ENCODE measurements at regions not wholly inside any gene's neighbourhood (a gene's known extent, or its start where the extent isn't known, plus 50 kb on each side); places are given as distances from the start of the nearest gene placed in this dataset.
"Not testable (repeated sequence)": the region's sequence is repeated elsewhere in the genome, so short reads cannot be mapped to it uniquely, and the experiment has no call there.

- TF ChIP-seq CTCF (IDR thresholded peaks at IDR 0.05) = no peak
- no peak for TF ChIP-seq EZH2 (IDR thresholded peaks at IDR 0.05; ENCODE audit: borderline replicate concordance, insufficient read depth, low read depth, low read length, poor library complexity, severe bottlenecking)
- intact Hi-C loops (cut with micrococcal nuclease) = no loop called here
Measured at GRCh38 chr5:153372425-153373129, 117.9 kb upstream of the GRIA1 start.

GRCh38 chr5:153373130-153373498 is 117.4 kb upstream of the GRIA1 start:
- TF ChIP-seq EZH2 (IDR thresholded peaks at IDR 0.05; ENCODE audit: borderline replicate concordance, insufficient read depth, low read depth, low read length, poor library complexity, severe bottlenecking) (no peak), CTCF (IDR thresholded peaks at IDR 0.05) (no peak)
- H3K4me1 ChIP-seq (ENCODE audit: control insufficient read depth in 2 of 2, insufficient read depth in 2 of 2, low read length in 2 of 2) = no peaks in the 10 kb centered on the region
- DNase-seq (no peak), ATAC-seq (ENCODE audit: low read depth) (no peak)
- no peak overlapping the region for H3K4me2 ChIP-seq (replicated peaks; ENCODE audit: low read depth, low read length, poor library complexity, severe bottlenecking)
- intact Hi-C loops (cut with micrococcal nuclease) = no loop called here
- no peaks in the 10 kb centered on the region for H4K20me1 ChIP-seq (ENCODE audit: control insufficient read depth, insufficient read depth, low read length, poor library complexity, severe bottlenecking)
- no peak overlapping the region for H3K4me3 ChIP-seq (ENCODE audit: control extremely low read depth in 1 of 5, extremely low read depth in 1 of 5, insufficient read depth in 1 of 5, low read depth in 2 of 5, low read length in 4 of 5)
- POLR2A ChIA-PET = no interaction called here
- 100% methylated on average over 1 of the region's 4 CpGs for WGBS (ENCODE audit: insufficient coverage)
- peaks cover 2% of the 10 kb centered on the region for H3K9me3 Mint-ChIP-seq (ENCODE audit: insufficient read depth)
- no peaks in the 10 kb centered on the region for H3K4me1 Mint-ChIP-seq
- no peaks in the 10 kb centered on the region for H3K36me3 ChIP-seq (replicated peaks in 1 of 2; ENCODE audit: control extremely low read depth in 1 of 2, control insufficient read depth in 1 of 2, extremely low read depth in 1 of 2, insufficient read depth in 2 of 2, low read length in 1 of 2)
- H3K27ac ChIP-seq (ENCODE audit: low read length in 2 of 2) = no peak overlapping the region
- no peak overlapping the region for H2AFZ ChIP-seq (ENCODE audit: insufficient read depth, low read depth, low read length, poor library complexity, severe bottlenecking)
- no peaks in the 10 kb centered on the region for H3K27me3 ChIP-seq (replicated peaks in 1 of 4; ENCODE audit: control extremely low read depth in 1 of 4, control insufficient read depth in 3 of 4, insufficient read depth in 4 of 4, low read length in 3 of 4)
- no peak overlapping the region for H3K9ac ChIP-seq (ENCODE audit: low read length)
- no peaks in the 10 kb centered on the region for H3K9me3 ChIP-seq (ENCODE audit: control extremely low read depth in 1 of 3, control insufficient read depth in 2 of 3, insufficient read depth in 1 of 3, low read length in 2 of 3)
- CTCF ChIA-PET = no interaction called here
- H3K4me3 Mint-ChIP-seq = no peak overlapping the region
- H3K27ac Mint-ChIP-seq = no peak overlapping the region
- H3K27me3 Mint-ChIP-seq = no peaks in the 10 kb centered on the region
- H3K79me2 ChIP-seq (ENCODE audit: control insufficient read depth, insufficient read depth, low read length) = no peaks in the 10 kb centered on the region

More at GRCh38 chr5:153372425-153373129, 117.9 kb upstream of the GRIA1 start:
- no peak overlapping the region for H2AFZ ChIP-seq (ENCODE audit: insufficient read depth, low read depth, low read length, poor library complexity, severe bottlenecking)
- H3K79me2 ChIP-seq (ENCODE audit: control insufficient read depth, insufficient read depth, low read length) = no peaks in the 10 kb centered on the region
- H3K9ac ChIP-seq (ENCODE audit: low read length) = no peak overlapping the region
- Mint-ChIP-seq H3K27me3 (no peaks in the 10 kb centered on the region), H3K4me1 (no peaks in the 10 kb centered on the region), H3K9me3 (ENCODE audit: insufficient read depth) (peaks cover 2% of the 10 kb centered on the region), H3K4me3 (no peak overlapping the region), H3K27ac (no peak overlapping the region)
- H3K36me3 ChIP-seq (replicated peaks in 1 of 2; ENCODE audit: control extremely low read depth in 1 of 2, control insufficient read depth in 1 of 2, extremely low read depth in 1 of 2, insufficient read depth in 2 of 2, low read length in 1 of 2) = no peaks in the 10 kb centered on the region
- H3K27ac ChIP-seq (ENCODE audit: low read length in 2 of 2) = no peak overlapping the region
- H3K9me3 ChIP-seq (ENCODE audit: control extremely low read depth in 1 of 3, control insufficient read depth in 2 of 3, insufficient read depth in 1 of 3, low read length in 2 of 3) = no peaks in the 10 kb centered on the region
- H3K4me3 ChIP-seq (ENCODE audit: control extremely low read depth in 1 of 5, extremely low read depth in 1 of 5, insufficient read depth in 1 of 5, low read depth in 2 of 5, low read length in 4 of 5) = no peak overlapping the region
- ChIA-PET CTCF (no interaction called here), POLR2A (no interaction called here)
- no peaks in the 10 kb centered on the region for H4K20me1 ChIP-seq (ENCODE audit: control insufficient read depth, insufficient read depth, low read length, poor library complexity, severe bottlenecking)
- no peaks in the 10 kb centered on the region for H3K4me1 ChIP-seq (ENCODE audit: control insufficient read depth in 2 of 2, insufficient read depth in 2 of 2, low read length in 2 of 2)
- no peaks in the 10 kb centered on the region for H3K27me3 ChIP-seq (replicated peaks in 1 of 4; ENCODE audit: control extremely low read depth in 1 of 4, control insufficient read depth in 3 of 4, insufficient read depth in 4 of 4, low read length in 3 of 4)
- DNase-seq (no peak), ATAC-seq (ENCODE audit: low read depth) (no peak)
- no peak overlapping the region for H3K4me2 ChIP-seq (replicated peaks; ENCODE audit: low read depth, low read length, poor library complexity, severe bottlenecking)
- 94% methylated on average over 2 of the region's 6 CpGs for WGBS (ENCODE audit: insufficient coverage)

- H3K79me2 ChIP-seq (ENCODE audit: control insufficient read depth, insufficient read depth, low read length); H3K27ac ChIP-seq (ENCODE audit: low read length in 2 of 2); H3K4me1 ChIP-seq (ENCODE audit: control insufficient read depth in 2 of 2, insufficient read depth in 2 of 2, low read length in 2 of 2); H3K4me3 ChIP-seq (ENCODE audit: control extremely low read depth in 1 of 5, extremely low read depth in 1 of 5, insufficient read depth in 1 of 5, low read depth in 2 of 5, low read length in 4 of 5); ATAC-seq (ENCODE audit: low read depth); H3K9me3 Mint-ChIP-seq (ENCODE audit: insufficient read depth); DNase-seq; H3K27ac Mint-ChIP-seq; H3K27me3 Mint-ChIP-seq; H3K9me3 ChIP-seq (ENCODE audit: control extremely low read depth in 1 of 3, control insufficient read depth in 2 of 3, insufficient read depth in 1 of 3, low read length in 2 of 3); CTCF ChIA-PET; intact Hi-C loops (cut with micrococcal nuclease); H2AFZ ChIP-seq (ENCODE audit: insufficient read depth, low read depth, low read length, poor library complexity, severe bottlenecking); H3K4me3 Mint-ChIP-seq; H4K20me1 ChIP-seq (ENCODE audit: control insufficient read depth, insufficient read depth, low read length, poor library complexity, severe bottlenecking); POLR2A ChIA-PET; H3K4me2 ChIP-seq (replicated peaks; ENCODE audit: low read depth, low read length, poor library complexity, severe bottlenecking); H3K27me3 ChIP-seq (replicated peaks in 1 of 4; ENCODE audit: control extremely low read depth in 1 of 4, control insufficient read depth in 3 of 4, insufficient read depth in 4 of 4, low read length in 3 of 4); H3K9ac ChIP-seq (ENCODE audit: low read length); H3K36me3 ChIP-seq (replicated peaks in 1 of 2; ENCODE audit: control extremely low read depth in 1 of 2, control insufficient read depth in 1 of 2, extremely low read depth in 1 of 2, insufficient read depth in 2 of 2, low read length in 1 of 2); H3K4me1 Mint-ChIP-seq: not testable (repeated sequence)
- WGBS (ENCODE audit: insufficient coverage) = 95% methylated on average over 10 of the region's 10 CpGs
Measured at GRCh38 chr5:153381630-153382029, 108.8 kb upstream of the GRIA1 start.
